NCI-H82 treated with DMSO at 0.1 percent for 48 hours (cell line): ENCODE measurements at regions not wholly inside any gene's neighbourhood (a gene's known extent, or its start where the extent isn't known, plus 50 kb on each side); places are given as distances from the start of the nearest gene placed in this dataset.
A peak's percentile ranks its signal among the peaks of the same experiment; 100 is the strongest.
"Not testable (repeated sequence)": the region's sequence is repeated elsewhere in the genome, so short reads cannot be mapped to it uniquely, and the experiment has no call there.

Experiments used
- DNase-seq: peaks from one replicate; lab custom pipeline; 2025; ENCODE audit not compliant: unreplicated experiment; lab: John Stamatoyannopoulos, UW

- DNase-seq, result no peak
Observed at GRCh38 chr1:199089393-199090122, 450.7 kb downstream of the PTPRC start.

GRCh38 chr1:199095628-199096027 is 456.8 kb downstream of the PTPRC start:
- DNase-seq, result not testable (repeated sequence)

- no peak for DNase-seq
Observed at GRCh38 chr1:199096591-199096990, 457.8 kb downstream of the PTPRC start.

GRCh38 chr1:199098468-199098867 is 459.6 kb downstream of the PTPRC start:
- no peak for DNase-seq

GRCh38 chr1:199101139-199101538 is 462.3 kb downstream of the PTPRC start:
- no peak for DNase-seq

- no peak for DNase-seq
Observed at GRCh38 chr1:199101635-199102034, 462.8 kb downstream of the PTPRC start.

GRCh38 chr1:199102239-199102638 is 463.4 kb downstream of the PTPRC start:
- no peak for DNase-seq

GRCh38 chr1:199109160-199109559 is 470.3 kb downstream of the PTPRC start:
- DNase-seq, result no peak

- no peak for DNase-seq
Observed at GRCh38 chr1:199112365-199112764, 473.5 kb downstream of the PTPRC start.

GRCh38 chr1:199113265-199113869 is 474.5 kb downstream of the PTPRC start:
- DNase-seq, result peak; percentile 36

- no peak for DNase-seq
Observed at GRCh38 chr1:199116488-199116887, 477.6 kb downstream of the PTPRC start.

GRCh38 chr1:199121047-199121446 is 482.2 kb downstream of the PTPRC start:
- no peak for DNase-seq

- DNase-seq, result no peak
Observed at GRCh38 chr1:199122085-199122484, 483.2 kb downstream of the PTPRC start.

- DNase-seq, result no peak
Observed at GRCh38 chr1:199122532-199123311, 483.9 kb downstream of the PTPRC start.

GRCh38 chr1:199123615-199124014 is 484.8 kb downstream of the PTPRC start:
- DNase-seq, result no peak

- DNase-seq, result no peak
Observed at GRCh38 chr1:199124351-199124750, 485.5 kb downstream of the PTPRC start.

GRCh38 chr1:199129247-199129646 is 490.4 kb downstream of the PTPRC start:
- no peak for DNase-seq

- DNase-seq, result no peak
Observed at GRCh38 chr1:199132006-199132405, 493.2 kb downstream of the PTPRC start.

GRCh38 chr1:199135901-199136300 is 497.1 kb downstream of the PTPRC start:
- no peak for DNase-seq

GRCh38 chr1:199138061-199138460 is 499.2 kb downstream of the PTPRC start:
- no peak for DNase-seq

- no peak for DNase-seq
Observed at GRCh38 chr1:199149591-199149990, 510.8 kb downstream of the PTPRC start.

- DNase-seq, result no peak
Observed at GRCh38 chr1:199150756-199151155, 511.9 kb downstream of the PTPRC start.
